Natural killer cell (primary cell): ENCODE measurements at regions not wholly inside any gene's neighbourhood (a gene's known extent, or its start where the extent isn't known, plus 50 kb on each side); places are given as distances from the start of the nearest gene placed in this dataset.

Experiments
- ATAC-seq, 3 donors: fragments of 150-1000 bp in 2 of 3; fragments of 200-7000 bp in 1 of 3; cut with Tn5 transposase; 1 replicate in 1 of 3; 2 replicates in 2 of 3; pipeline ENCODE4 v1.10.0; 2021; ENCODE audit warnings: mild to moderate bottlenecking in 2 of 3, moderate library complexity in 2 of 3
- DNase-seq, 2 donors: peaks; one replicate each; pipeline versions ENCODE4 v3.0.0 to v3.0.0-alpha.2; 2013 to 2021; ENCODE audit warnings: mixed read lengths in 1 of 2
- H3K27ac ChIP-seq: one replicate; pipeline ENCODE4 v1.5.1; 2013; ENCODE audit warnings: mild to moderate bottlenecking, low read length
- H3K27me3 ChIP-seq: one replicate; pipeline ENCODE4 v1.6.1; 2013; ENCODE audit warnings: low read length; ENCODE audit not compliant: control insufficient read depth, insufficient read depth
- H3K36me3 ChIP-seq: one replicate; pipeline ENCODE4 v1.6.1; 2013; ENCODE audit warnings: low read length; ENCODE audit not compliant: control insufficient read depth, insufficient read depth
- H3K4me1 ChIP-seq: one replicate; pipeline ENCODE4 v1.6.1; 2013; ENCODE audit warnings: low read length; ENCODE audit not compliant: control insufficient read depth, insufficient read depth
- H3K4me3 ChIP-seq: one replicate; pipeline ENCODE4 v1.5.1; 2013; ENCODE audit warnings: low read length
- H3K9me3 ChIP-seq: one replicate; pipeline ENCODE4 v1.6.1; 2013; ENCODE audit warnings: low read length; ENCODE audit not compliant: control insufficient read depth, insufficient read depth
- H3K27ac Mint-ChIP-seq, 2 donors: one replicate each; pipeline ENCODE4 v1.8.0; 2022; ENCODE audit warnings: mild to moderate bottlenecking in 2 of 2, mixed read lengths in 2 of 2, moderate library complexity in 1 of 2
- H3K27me3 Mint-ChIP-seq, 2 donors: one replicate each; pipeline ENCODE4 v1.8.0; 2022; ENCODE audit warnings: low read depth in 2 of 2, mixed read lengths in 2 of 2
- H3K36me3 Mint-ChIP-seq: one replicate; pipeline ENCODE4 v1.8.0; 2022; ENCODE audit warnings: mixed read lengths
- H3K4me1 Mint-ChIP-seq, 2 donors: one replicate each; pipeline ENCODE4 v1.8.0; 2022; ENCODE audit warnings: mixed read lengths in 2 of 2
- H3K4me3 Mint-ChIP-seq: one replicate; pipeline ENCODE4 v1.8.0; 2022; ENCODE audit warnings: mild to moderate bottlenecking, moderate library complexity, mixed read lengths
- H3K9me3 Mint-ChIP-seq, 2 donors: one replicate each; pipeline ENCODE4 v1.8.0; 2022; ENCODE audit warnings: mixed read lengths in 2 of 2
- WGBS: methylation state at CpG from one replicate; pipeline ENCODE4 v1.1.7; 2013; ENCODE audit warnings: missing lambda C conversion rate; ENCODE audit not compliant: insufficient coverage; 5-methylcytosine and 5-hydroxymethylcytosine counted together
- intact Hi-C: fragments of 100-400 bp; cut with micrococcal nuclease; formaldehyde crosslinking; loops from one replicate; pipeline ENCODE4 v1.14.2; 2022
- TF ChIP-seq, protein P1 (sequence below): fragments of 200-600 bp; IDR thresholded peaks from one replicate; pipeline ENCODE4 v1.8.0; 2022; ENCODE audit warnings: antibody characterized with exemption

GRCh38 chr21:28663111-28663693 lies 329.5 kb downstream of the LTN1 start:
- Histone ChIP-seq H3K9me3 (no peaks in the 10 kb centered on the region), H3K36me3 (no peaks in the 10 kb centered on the region), H3K4me1 (no peaks in the 10 kb centered on the region), H3K27me3 (no peaks in the 10 kb centered on the region), H3K4me3 (no peak overlapping the region), H3K27ac (no peak overlapping the region)
- DNase-seq (no peak), ATAC-seq (no peak)
- H3K4me1 Mint-ChIP-seq = peaks cover 18 to 23% of the 10 kb centered on the region in 2 donors
- H3K27me3 Mint-ChIP-seq = no peaks in the 10 kb centered on the region
- intact Hi-C loops = no loop called here
- 100% methylated on average over 2 of the region's 4 CpGs for WGBS
- no peaks in the 10 kb centered on the region for H3K9me3 Mint-ChIP-seq
- TF ChIP-seq, protein P1, sequence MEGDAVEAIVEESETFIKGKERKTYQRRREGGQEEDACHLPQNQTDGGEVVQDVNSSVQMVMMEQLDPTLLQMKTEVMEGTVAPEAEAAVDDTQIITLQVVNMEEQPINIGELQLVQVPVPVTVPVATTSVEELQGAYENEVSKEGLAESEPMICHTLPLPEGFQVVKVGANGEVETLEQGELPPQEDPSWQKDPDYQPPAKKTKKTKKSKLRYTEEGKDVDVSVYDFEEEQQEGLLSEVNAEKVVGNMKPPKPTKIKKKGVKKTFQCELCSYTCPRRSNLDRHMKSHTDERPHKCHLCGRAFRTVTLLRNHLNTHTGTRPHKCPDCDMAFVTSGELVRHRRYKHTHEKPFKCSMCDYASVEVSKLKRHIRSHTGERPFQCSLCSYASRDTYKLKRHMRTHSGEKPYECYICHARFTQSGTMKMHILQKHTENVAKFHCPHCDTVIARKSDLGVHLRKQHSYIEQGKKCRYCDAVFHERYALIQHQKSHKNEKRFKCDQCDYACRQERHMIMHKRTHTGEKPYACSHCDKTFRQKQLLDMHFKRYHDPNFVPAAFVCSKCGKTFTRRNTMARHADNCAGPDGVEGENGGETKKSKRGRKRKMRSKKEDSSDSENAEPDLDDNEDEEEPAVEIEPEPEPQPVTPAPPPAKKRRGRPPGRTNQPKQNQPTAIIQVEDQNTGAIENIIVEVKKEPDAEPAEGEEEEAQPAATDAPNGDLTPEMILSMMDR = no peak
- no peaks in the 10 kb centered on the region for H3K36me3 Mint-ChIP-seq
- H3K4me3 Mint-ChIP-seq = no peak overlapping the region
- H3K27ac Mint-ChIP-seq = no peak overlapping the region

DNA sequence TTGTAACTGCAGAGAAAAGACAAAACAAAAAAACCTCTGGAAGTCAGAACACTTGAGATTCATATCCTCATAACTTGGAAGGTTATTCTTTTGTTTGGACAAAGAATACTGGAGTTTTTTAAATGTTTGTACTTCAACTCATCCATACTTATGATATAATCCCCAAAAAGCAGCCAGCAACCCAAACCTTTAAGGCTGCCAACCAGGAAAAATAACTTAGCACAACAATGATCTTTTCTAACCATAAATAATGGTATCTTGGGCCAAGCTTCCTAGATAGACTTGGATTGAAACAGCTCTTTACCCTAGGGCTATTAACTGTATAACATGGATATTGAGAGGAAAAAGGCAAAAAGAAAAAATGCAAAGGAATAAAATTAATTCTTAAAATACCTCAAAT lies 335.1 kb downstream of the LTN1 start:
- H3K4me1 Mint-ChIP-seq = peaks cover 42 to 48% of the 10 kb centered on the region in 2 donors
- peaks cover 0 to 3% of the 10 kb centered on the region in 2 donors for H3K9me3 Mint-ChIP-seq

DNA sequence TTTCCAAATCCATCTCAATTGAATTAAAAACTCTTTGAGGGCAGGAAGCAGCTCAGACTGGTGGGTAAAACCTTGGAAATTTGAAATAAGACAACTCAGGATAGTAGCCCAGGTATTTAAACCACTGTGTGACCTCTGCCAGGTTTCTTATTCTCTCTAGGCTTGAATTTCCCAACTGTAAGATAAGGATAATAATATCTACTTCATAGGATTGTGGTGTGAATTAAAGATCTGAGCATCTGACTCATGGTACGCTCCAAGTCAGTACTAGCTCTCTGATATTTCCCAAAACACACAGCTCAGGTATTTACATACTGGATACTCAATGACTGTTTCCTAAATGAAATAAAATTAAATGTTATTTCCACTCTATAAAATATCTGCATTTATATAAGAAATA lies 337.2 kb downstream of the LTN1 start:
- peaks cover 0 to 3% of the 10 kb centered on the region in 2 donors for H3K9me3 Mint-ChIP-seq
- intact Hi-C loops = no loop called here

More for the DNA sequence above, 335.1 kb downstream of the LTN1 start:
- no peak overlapping the region for H3K27ac ChIP-seq
- no peak overlapping the region for H3K4me3 ChIP-seq
- Mint-ChIP-seq H3K36me3 (no peaks in the 10 kb centered on the region), H3K4me3 (no peak overlapping the region), H3K27me3 (no peaks in the 10 kb centered on the region), H3K27ac (no peak overlapping the region)
- H3K4me1 ChIP-seq = peaks cover 3% of the 10 kb centered on the region
- DNase-seq = no peak
- no peaks in the 10 kb centered on the region for H3K27me3 ChIP-seq
- intact Hi-C loops = no loop called here
- no peaks in the 10 kb centered on the region for H3K36me3 ChIP-seq
- ATAC-seq = no peak
- TF ChIP-seq, protein P1 = no peak
- peaks cover 2% of the 10 kb centered on the region for H3K9me3 ChIP-seq

More for the DNA sequence above, 337.2 kb downstream of the LTN1 start:
- TF ChIP-seq, protein P1 = no peak
- Histone ChIP-seq H3K27ac (no peak overlapping the region), H3K4me1 (peaks cover 3% of the 10 kb centered on the region), H3K9me3 (peaks cover 2% of the 10 kb centered on the region), H3K27me3 (no peaks in the 10 kb centered on the region), H3K36me3 (no peaks in the 10 kb centered on the region), H3K4me3 (no peak overlapping the region)
- WGBS = no CpG with 5 or more reads among the region's 1 CpG
- no peak overlapping the region for H3K27ac Mint-ChIP-seq
- no peak overlapping the region for H3K4me3 Mint-ChIP-seq
- DNase-seq (no peak), ATAC-seq (no peak)
- no peaks in the 10 kb centered on the region for H3K36me3 Mint-ChIP-seq
- peaks cover 42 to 43% of the 10 kb centered on the region in 2 donors for H3K4me1 Mint-ChIP-seq
- H3K27me3 Mint-ChIP-seq = no peaks in the 10 kb centered on the region
